ENCODE measurements at regions not wholly inside any gene's neighbourhood (a gene's known extent, or its start where the extent isn't known, plus 50 kb on each side); places are given as distances from the start of the nearest gene placed in this dataset.

DNA sequence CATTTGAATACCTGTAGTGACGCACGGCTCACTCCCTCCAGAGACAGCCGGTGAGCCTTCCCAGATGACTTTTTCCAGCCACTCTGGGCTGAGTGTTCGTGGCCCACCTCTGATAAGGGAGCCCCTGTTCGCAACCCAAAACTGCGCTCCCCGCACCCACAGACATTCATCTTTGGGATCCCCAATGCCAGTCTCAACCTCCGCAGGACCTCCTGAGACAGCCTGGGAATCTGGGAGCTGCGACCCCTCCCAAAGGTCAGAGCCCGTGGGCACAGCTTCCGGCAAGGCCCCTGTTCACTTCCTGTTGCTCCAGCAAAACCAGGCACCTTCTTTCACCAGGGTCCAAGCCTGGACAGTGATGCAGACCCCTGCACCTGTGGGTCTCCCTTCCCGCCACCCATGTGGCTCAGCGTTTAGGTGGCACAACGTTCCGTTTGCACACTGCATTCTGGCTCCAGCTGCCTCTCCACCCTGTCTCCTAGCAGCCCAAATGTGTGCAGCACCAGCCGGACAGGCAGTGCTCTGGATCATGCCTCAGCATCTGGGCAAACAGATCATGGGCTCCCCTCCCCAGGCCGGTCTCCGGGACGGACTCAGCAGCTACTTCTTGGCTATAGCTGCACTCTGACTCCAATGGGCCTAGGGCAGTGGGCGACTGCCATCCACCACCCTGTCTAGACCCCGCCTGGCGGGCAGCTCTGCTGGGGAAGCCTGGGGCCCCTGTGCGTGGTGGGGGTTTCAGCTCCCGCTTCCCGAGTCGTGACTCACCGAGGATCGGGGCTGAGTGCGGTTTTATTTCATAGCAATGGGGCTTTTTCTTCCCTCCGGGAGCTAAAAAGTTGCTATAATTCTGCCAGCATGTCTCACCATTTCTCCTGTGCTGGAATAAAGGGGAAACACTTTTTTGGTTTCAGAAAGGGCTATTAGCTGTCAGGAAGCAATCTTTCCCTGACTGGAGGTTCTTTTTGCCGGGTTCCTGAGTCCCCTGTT lies 156.0 kb downstream of the OLFM1 start:
- TF ChIP-seq, protein P1, sequence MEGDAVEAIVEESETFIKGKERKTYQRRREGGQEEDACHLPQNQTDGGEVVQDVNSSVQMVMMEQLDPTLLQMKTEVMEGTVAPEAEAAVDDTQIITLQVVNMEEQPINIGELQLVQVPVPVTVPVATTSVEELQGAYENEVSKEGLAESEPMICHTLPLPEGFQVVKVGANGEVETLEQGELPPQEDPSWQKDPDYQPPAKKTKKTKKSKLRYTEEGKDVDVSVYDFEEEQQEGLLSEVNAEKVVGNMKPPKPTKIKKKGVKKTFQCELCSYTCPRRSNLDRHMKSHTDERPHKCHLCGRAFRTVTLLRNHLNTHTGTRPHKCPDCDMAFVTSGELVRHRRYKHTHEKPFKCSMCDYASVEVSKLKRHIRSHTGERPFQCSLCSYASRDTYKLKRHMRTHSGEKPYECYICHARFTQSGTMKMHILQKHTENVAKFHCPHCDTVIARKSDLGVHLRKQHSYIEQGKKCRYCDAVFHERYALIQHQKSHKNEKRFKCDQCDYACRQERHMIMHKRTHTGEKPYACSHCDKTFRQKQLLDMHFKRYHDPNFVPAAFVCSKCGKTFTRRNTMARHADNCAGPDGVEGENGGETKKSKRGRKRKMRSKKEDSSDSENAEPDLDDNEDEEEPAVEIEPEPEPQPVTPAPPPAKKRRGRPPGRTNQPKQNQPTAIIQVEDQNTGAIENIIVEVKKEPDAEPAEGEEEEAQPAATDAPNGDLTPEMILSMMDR (optimal IDR thresholded peaks at IDR 0.05 in 1 of 3, IDR thresholded peaks at IDR 0.05 in 1 of 3, conservative IDR thresholded peaks at IDR 0.05 in 1 of 3; ENCODE audit: extremely low read depth in 1 of 3, insufficient read depth in 2 of 3, low read length in 3 of 3), result no peak
- TF ChIP-seq EZH2 (IDR thresholded peaks at IDR 0.05; ENCODE audit: low read length), result no peak

Measured in keratinocyte (primary cell).